Coronary artery (tissue), 2 donors: ENCODE measurements at regions not wholly inside any gene's neighbourhood (a gene's known extent, or its start where the extent isn't known, plus 50 kb on each side); places are given as distances from the start of the nearest gene placed in this dataset.

Experiments
- DNase-seq: peaks from one replicate; pipeline ENCODE4 v3.0.0-alpha.2; 2017; ENCODE audit warnings: low spot score
- H3K27ac ChIP-seq, 2 donors: fragments of 200-600 bp; sonication (generic); one replicate each; pipeline ENCODE4 v1.5.1; 2016 to 2019
- H3K4me3 ChIP-seq: fragments of 200-600 bp; sonication (generic); 2 replicates; pipeline ENCODE4 v1.5.1; 2016; ENCODE audit warnings: mild to moderate bottlenecking, moderate library complexity
- CTCF ChIP-seq: fragments of 200-600 bp; sonication (generic); IDR thresholded peaks from one replicate; pipeline ENCODE4 v1.5.1; 2019; ENCODE audit warnings: antibody characterized with exemption

- no peak for TF ChIP-seq CTCF
- H3K27ac ChIP-seq: no peak overlapping the region
- no peak for DNase-seq
- no peak overlapping the region for H3K4me3 ChIP-seq
Measured at GRCh38 chr2:883803-884748, 66.6 kb upstream of the SNTG2 start.

- Histone ChIP-seq H3K4me3 (no peak overlapping the region), H3K27ac (no peak overlapping the region)
- no peak for TF ChIP-seq CTCF
- DNase-seq: peak; percentile 50
Measured at GRCh38 chr2:883260-883802, 67.3 kb upstream of the SNTG2 start.

- Histone ChIP-seq H3K4me3 (no peak overlapping the region), H3K27ac (no peak overlapping the region)
- peak; percentile 66 for DNase-seq
- TF ChIP-seq CTCF: no peak
Measured at GRCh38 chr2:881204-881918, 69.3 kb upstream of the SNTG2 start.

GRCh38 chr2:880201-880970, 70.3 kb upstream of the SNTG2 start:
- peak; percentile 52 for DNase-seq
- no peak overlapping the region for H3K4me3 ChIP-seq
- TF ChIP-seq CTCF: no peak
- no peak overlapping the region for H3K27ac ChIP-seq

GRCh38 chr2:879540-879939, 71.1 kb upstream of the SNTG2 start:
- no peak for TF ChIP-seq CTCF

GRCh38 chr2:878245-878930, 72.3 kb upstream of the SNTG2 start:
- DNase-seq: peak; percentile 33
- Histone ChIP-seq H3K27ac (no peak overlapping the region), H3K4me3 (no peak overlapping the region)
- TF ChIP-seq CTCF: no peak

More at GRCh38 chr2:879540-879939, 71.1 kb upstream of the SNTG2 start:
- DNase-seq: no peak
- Histone ChIP-seq H3K27ac (no peak overlapping the region), H3K4me3 (no peak overlapping the region)
